ENCODE measurements at regions not wholly inside any gene's neighbourhood (a gene's known extent, or its start where the extent isn't known, plus 50 kb on each side); places are given as distances from the start of the nearest gene placed in this dataset.

DNA sequence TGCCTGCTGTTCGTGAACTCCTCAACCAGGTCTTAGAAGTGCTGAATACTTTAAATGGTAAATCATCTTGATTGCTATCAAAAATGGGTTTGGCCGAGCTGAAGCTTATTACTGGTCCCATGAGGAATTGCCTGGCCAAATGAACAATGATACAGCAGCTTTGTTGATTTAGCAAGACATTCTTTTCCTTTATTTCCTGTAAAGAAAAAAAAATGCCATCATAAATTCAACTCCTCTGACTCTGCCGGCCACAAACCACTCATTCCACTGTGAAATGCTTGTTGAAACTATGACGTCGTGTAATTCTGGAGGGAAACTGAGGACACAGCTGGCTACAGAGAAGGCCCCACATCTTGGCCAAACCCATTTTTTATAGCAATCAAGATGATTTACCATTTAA, 74.2 kb upstream of the ID2 start:
- no peak for TF ChIP-seq EZH2 (optimal IDR thresholded peaks at IDR 0.05; ENCODE audit: low read depth, low read length)
- TF ChIP-seq, protein P1, sequence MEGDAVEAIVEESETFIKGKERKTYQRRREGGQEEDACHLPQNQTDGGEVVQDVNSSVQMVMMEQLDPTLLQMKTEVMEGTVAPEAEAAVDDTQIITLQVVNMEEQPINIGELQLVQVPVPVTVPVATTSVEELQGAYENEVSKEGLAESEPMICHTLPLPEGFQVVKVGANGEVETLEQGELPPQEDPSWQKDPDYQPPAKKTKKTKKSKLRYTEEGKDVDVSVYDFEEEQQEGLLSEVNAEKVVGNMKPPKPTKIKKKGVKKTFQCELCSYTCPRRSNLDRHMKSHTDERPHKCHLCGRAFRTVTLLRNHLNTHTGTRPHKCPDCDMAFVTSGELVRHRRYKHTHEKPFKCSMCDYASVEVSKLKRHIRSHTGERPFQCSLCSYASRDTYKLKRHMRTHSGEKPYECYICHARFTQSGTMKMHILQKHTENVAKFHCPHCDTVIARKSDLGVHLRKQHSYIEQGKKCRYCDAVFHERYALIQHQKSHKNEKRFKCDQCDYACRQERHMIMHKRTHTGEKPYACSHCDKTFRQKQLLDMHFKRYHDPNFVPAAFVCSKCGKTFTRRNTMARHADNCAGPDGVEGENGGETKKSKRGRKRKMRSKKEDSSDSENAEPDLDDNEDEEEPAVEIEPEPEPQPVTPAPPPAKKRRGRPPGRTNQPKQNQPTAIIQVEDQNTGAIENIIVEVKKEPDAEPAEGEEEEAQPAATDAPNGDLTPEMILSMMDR (IDR thresholded peaks at IDR 0.05; ENCODE audit: low read length): no peak
